ENCODE measurements at regions not wholly inside any gene's neighbourhood (a gene's known extent, or its start where the extent isn't known, plus 50 kb on each side); places are given as distances from the start of the nearest gene placed in this dataset.
"Not testable (repeated sequence)": the region's sequence is repeated elsewhere in the genome, so short reads cannot be mapped to it uniquely, and the experiment has no call there.

DNA sequence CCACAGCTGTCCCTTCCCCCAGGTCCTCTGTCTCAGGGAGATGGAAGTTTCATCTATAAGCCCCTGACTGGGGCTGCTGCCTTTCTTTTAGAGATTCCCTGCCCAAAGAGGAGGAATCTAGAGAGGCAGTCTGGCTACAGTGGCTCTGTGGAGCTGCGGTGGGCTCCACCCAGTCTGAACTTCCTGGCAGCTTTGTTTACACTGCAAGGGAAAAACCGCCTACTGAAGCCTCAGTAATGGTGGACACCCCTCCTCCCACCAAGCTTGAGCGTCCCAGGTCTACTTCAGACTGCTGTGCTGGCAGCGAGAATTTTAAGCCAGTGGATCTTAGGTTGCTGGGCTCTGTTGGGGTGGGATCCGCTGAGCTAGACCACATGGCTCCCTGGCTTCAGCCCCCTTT is 184.1 kb upstream of the SLC35B3 start:
- not testable (repeated sequence) for DNase-seq

- no peak for DNase-seq
These were observed 173.4 kb upstream of the SLC35B3 start for GRCh38 chr6:8608737-8609136.

DNA sequence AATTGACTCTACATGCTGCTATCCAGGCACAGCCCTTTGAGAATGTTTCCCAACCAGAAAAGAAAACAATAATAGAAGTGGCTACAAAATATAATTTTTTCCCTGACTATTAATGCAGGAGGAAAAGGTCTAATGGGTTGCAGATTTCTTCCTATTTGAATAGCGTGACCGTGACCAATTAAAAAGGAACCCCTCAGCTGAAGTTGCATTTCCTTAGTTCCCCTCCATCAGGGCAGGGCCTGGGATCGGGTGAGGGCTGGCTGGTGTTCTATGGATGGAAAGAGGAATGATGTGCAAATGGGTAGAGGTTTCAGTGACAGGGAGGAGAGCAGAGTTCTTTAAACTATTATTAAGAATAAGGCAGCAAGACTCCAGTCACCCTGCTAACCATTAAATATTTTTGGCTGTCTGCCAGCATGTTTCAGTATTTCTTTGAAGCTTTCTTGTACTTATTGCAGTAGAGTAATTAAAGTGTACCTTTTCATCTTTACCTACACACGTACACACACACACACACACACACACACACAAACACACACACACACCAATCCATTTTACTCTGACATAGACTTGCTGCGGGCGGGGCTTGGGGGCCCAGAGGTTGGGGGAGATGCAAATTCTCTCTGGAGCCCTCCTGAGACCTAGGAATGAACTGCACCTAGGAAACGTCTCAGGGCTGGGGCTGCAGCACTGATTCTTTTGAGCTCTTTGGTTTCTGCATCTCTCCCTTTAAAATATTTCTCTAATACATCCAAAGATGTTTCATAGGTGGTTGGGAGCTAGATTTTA is 154.8 kb upstream of the SLC35B3 start:
- DNase-seq, result peak; percentile 3

DNA sequence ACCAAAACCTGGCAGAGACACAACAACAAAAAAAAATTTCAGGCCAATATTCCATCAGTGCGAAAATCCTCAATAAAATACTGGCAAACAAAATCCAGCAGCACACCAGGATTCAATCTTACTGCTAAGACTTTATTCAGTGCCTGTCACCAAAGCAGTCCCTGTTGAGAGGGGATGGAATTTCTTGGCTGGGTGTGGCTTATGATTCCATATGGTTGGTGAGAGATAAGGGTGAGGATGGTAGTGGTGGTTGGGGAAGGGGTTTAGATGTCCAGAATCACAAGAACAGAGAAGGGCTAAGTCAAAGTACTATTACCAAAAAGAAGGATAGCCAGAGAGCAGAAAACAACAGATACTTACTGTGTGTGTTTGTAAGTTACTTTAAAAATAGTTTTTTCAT is 152.8 kb upstream of the SLC35B3 start:
- DNase-seq, result no peak

- no peak for DNase-seq
These were observed 147.9 kb upstream of the SLC35B3 start for GRCh38 chr6:8583291-8583690.

- DNase-seq, result no peak
These were observed 144.0 kb upstream of the SLC35B3 start for GRCh38 chr6:8579372-8579771.

GRCh38 chr6:8578006-8578405 is 142.7 kb upstream of the SLC35B3 start:
- DNase-seq, result no peak

DNA sequence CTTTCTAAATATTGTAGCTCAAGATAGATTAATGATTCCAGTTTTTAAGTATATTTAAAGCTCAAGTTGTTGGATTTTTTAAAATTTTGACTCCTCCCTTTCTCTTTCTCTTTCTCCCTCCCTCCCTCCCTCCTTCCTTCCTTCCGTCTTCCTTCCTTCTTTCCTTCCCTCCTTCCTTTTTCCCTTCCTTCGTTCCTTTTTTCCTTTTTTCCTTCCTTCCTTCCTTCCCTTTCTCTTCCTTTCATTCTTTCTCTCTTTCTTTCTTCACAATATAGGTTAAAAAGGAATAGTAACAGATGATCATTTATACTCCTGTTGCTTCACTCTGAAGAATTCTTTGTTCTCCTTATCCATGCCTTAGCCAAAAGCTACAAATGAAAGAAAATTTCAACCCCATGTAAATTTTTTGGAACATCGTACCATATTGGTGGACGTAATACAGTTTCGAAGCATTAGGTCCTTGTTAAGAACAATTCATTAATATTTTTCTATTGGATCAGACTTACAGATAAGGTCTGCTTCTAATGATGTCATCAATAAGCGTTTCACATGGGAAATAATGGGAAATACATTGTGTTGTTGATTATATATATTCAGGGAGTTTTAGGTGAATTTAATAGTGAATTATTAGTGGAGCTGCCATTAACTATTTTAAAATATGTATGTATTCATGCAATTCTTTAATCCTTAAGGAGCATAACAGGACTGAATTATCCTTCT is 139.6 kb upstream of the SLC35B3 start:
- DNase-seq, result no peak

DNA sequence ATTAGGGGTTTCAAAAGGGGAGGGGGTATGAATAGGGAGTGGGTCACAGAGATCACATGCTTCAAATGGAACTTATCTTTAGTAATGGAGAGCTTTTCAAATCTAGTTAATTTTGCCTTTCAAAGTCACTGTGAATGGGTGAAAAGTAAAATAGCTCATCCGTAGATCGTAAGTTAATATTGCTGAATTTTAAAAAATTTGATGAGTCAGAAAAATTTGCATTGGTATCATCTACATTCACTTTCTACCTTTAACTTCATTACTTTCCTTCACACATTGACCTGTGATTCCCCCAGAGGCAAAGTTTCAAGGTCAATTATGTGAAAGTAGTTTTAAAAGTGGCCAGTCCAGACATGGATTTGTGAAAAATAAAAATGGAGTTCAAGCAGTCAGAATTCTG is 139.0 kb upstream of the SLC35B3 start:
- no peak for DNase-seq

DNA sequence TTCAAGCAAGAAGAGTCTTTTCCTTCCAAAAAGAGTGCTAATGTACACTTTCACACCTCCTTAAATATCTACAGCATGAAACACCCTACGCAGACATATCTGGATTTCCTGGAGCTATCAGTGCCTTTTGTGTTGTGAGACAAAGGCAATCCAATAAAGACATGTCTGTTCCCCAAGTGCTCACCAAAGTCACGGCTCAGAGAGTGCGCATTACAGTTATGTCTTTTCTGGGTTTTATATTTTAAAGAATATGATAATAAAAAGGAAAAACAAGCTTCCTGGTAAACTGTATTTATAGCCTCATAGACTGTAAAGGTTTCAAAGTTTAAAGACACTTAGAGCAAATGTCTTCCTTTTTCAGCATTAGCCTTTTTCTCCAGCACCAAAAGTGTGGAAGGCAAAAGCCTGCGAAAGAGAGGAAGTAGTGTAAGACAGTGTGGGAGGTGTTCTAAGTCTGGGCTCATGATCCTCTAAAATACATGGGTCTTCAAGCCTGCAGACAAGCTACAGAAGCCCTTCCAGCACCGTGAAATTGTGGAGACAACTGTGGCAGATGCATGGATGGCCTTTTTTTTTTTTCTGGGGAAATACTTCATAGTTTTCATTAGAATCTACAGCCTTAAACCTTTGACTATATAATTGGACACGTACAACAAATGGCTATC is 135.0 kb upstream of the SLC35B3 start:
- no peak for DNase-seq

DNA sequence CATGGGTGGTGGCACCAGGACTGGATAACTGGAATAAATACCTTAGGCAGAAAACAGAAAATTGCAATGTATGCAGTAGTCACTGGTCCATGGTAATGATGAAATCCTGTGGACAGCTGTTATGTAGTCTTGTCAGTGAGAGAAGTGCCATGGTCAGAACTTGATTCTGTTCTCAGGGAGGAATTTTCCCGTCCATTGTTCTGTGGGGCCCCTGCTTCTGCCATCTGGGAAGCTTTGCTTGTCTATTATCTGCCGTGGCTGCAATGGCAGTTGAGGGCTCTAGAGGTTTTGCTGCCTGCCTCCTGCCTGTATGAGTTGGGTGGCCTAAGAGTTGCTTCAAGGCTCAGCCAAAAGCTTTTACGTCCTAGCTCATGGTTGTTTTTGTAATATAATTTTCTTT is 126.8 kb upstream of the SLC35B3 start:
- DNase-seq, result no peak

- no peak for DNase-seq
These were observed 123.6 kb upstream of the SLC35B3 start for GRCh38 chr6:8558953-8559352.

DNA sequence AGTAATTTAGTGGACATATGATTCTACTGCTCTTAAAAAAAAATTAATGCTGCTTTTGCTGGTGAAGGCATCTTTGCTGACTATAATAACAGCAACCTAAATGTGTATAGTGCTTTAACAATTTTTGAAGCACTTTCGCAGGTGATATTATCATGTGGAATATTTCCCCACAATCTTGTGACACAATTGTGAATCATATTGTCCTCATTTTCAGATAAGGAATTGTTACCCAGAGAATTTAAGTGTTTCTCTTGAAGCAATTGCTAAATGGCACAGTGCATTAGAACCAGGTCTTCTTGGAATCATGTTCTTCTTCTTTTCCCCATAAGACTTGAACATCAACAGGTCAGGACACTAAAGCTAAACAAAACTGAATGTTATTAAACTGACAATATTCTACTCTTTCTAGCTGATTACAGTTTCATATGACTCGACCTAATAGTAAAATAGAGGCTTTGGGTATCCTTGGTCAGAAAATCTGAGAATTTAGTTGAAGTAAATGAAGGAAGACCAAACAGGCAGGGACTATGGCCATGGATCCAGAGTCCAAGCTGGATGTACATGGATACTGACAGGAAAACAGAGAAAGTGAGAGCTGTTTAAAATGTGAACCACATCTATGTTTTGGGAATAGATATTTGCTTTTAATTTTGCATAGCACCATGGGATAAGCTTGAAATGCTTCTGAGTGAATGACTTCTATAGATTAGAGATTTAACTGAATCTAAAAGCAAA is 121.8 kb upstream of the SLC35B3 start:
- no peak for DNase-seq

GRCh38 chr6:8556370-8557013 is 121.1 kb upstream of the SLC35B3 start:
- no peak for DNase-seq

DNA sequence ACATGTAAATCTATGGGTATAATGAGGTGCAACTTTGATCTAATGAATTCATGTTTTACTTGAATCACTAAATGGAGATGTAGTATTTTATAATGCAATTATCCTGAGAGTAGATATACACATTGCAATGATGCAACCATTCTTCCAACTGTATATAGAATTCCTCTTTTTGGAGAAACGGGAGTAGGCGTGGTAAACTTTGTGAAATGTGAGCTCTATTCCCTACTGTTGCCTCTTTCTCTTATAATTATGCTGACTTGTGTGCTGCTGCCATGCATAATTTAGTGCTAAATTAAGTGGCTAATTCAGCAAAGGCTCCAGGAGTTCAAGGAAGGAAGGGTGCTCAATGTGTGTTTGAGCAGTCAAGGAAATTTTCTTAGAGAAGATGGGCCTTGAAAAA is 116.6 kb upstream of the SLC35B3 start:
- no peak for DNase-seq

DNA sequence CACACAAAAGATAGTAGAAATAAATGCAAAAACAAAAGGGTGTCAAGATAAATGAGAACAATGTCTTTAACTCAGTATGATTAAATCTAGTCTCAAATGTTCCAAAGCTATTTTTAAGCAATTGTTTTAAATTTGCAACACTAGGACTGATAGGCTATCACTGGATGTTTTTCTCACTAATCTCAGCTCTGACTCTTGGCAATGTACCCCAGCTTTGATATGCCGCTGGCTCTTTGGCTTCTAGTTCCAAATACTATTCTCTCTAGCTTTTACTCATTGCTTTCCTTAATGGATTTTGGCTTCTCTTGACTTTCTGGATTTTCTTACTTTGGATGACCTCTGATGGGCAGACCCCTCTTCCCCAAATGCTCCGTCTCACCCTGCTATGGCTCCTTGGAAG is 116.0 kb upstream of the SLC35B3 start:
- DNase-seq, result no peak

DNA sequence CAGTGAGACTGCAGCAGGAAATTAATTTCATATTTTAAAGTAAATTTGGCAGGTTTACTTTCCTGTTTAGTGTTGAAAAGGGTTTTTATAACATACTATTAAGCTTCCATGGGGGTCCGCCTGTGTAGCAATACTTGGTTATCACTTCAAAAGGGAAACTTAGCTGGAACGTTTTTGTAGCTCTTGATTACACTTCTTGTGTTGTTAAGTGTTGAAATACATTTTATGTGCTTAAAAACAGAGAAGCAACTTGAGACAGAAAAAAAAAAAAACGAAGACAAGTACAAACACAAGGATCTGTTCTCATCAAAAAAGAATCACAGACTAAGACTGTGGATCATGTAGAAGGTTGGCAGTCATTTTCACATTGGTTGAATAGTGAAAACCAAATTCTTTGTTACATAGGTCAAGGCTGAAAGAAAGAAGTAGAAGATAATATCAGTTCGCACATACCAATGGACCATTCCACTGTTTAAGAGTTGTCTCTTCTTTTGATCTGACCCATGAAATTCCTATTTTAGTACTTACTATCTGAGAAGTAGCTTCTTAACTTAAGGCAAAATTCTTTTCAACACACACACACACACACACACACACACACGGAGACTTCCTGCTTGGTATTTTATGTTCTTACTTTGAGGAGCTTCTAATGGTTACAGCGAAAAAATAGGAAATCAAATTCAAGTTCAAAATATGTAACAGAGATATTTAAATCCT is 113.9 kb upstream of the SLC35B3 start:
- no peak for DNase-seq

GRCh38 chr6:8546496-8546895 is 111.2 kb upstream of the SLC35B3 start:
- DNase-seq, result no peak

GRCh38 chr6:8545336-8545735 is 110.0 kb upstream of the SLC35B3 start:
- DNase-seq, result no peak

DNA sequence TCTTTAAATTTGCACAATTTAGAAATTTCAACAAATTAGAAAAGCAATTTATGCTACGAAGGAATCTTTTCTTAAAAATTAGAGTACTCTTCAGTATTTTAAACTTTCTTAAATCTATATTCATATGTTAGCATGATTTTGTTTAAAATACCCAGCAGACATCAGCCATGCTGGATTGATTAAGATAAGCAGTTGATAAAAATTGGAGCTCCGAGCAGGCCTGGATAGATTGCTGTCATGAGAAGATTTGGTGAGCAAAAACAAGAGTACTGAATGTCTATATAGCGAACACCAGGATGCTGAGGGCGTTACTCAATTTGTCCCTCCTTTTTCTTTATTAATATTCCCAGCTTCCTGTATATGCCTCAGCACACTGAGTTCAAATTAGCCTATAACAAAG is 108.4 kb upstream of the SLC35B3 start:
- no peak for DNase-seq

- peak; percentile 23 for DNase-seq
These were observed 104.1 kb upstream of the SLC35B3 start for GRCh38 chr6:8539453-8539852.

DNA sequence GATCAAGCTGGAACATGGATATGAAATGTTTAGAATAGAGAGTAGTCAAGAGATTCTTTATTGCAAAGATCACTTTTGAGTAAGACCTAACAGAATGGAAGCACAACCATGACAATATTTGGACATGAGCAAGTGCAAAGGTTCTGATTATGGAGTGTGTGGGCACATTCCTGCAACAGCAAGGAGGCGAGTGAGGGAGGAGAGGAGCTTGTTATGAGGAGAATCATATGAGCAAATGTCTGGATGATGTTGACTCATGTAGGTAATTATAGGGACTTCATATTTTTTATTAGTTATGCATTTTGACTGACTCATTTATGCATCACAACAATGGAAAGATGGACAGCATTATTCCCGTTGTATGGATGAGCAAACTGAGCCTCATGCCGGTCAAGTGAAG is 100.8 kb upstream of the SLC35B3 start:
- no peak for DNase-seq
